Endothelial cell of umbilical vein (primary cell): ENCODE measurements at regions not wholly inside any gene's neighbourhood (a gene's known extent, or its start where the extent isn't known, plus 50 kb on each side); places are given as distances from the start of the nearest gene placed in this dataset.
"Not testable (repeated sequence)": the region's sequence is repeated elsewhere in the genome, so short reads cannot be mapped to it uniquely, and the experiment has no call there.

Source experiments
- BruUV-seq: library from RNA; stranded (reverse); fragments of 400-500 nt; replicated peaks from 2 replicates; lab custom pipeline; 2021; lab: Mats Ljungman, UMichigan
- CTCF ChIA-PET: fragments of 300-600, 350-600 bp; sonication (Branson Sonifier 250); formaldehyde crosslinking; loops from one replicate; lab custom pipeline; 2021; ENCODE audit warnings: antibody characterized with exemption, inconsistent platforms; lab: Charles Lee
- POLR2A ChIA-PET: fragments of 300-600, 350-600 bp; sonication (Branson Sonifier 250); formaldehyde crosslinking; loops from one replicate; lab custom pipeline; 2021; ENCODE audit warnings: antibody characterized with exemption, inconsistent platforms; lab: Charles Lee
- DNase-seq: peaks from one replicate; pipeline ENCODE4 v3.0.0-alpha.2; 2011; ENCODE audit warnings: low read depth, low spot score
- FAIRE-seq: peaks from 2 replicates; lab custom pipeline; 2011; peaks lifted over from hg19 to GRCh38; lab: Jason Lieb, UNC
- H2AFZ ChIP-seq: 2 replicates; pipeline ENCODE4 v1.6.0; 2012; ENCODE audit warnings: low read depth, low read length, control low read depth, inconsistent platforms
- H3K27ac ChIP-seq: 2 replicates; pipeline ENCODE4 v1.5.1; 2011; ENCODE audit warnings: low read depth, mild to moderate bottlenecking, control low read depth, low read length, moderate library complexity; ENCODE audit not compliant: insufficient read depth
- H3K27me3 ChIP-seq, 2 experiments: 2 replicates each; pipeline versions ENCODE4 v1.6.0 to v1.6.1; 2011; ENCODE audit warnings: low read length in 2 of 2, mixed read lengths in 1 of 2; ENCODE audit not compliant: control insufficient read depth in 2 of 2, insufficient read depth in 2 of 2
- H3K36me3 ChIP-seq, 2 experiments: 2 replicates in 1 of 2; 3 replicates in 1 of 2; pipeline ENCODE4 v1.5.1; 2011; ENCODE audit warnings: low read length in 2 of 2, mild to moderate bottlenecking in 1 of 2, moderate library complexity in 1 of 2; ENCODE audit not compliant: control insufficient read depth in 2 of 2, insufficient read depth in 2 of 2; ENCODE audit errors: extremely low read depth in 1 of 2
- H3K4me1 ChIP-seq: 3 replicates; pipeline ENCODE4 v1.5.1; 2011; ENCODE audit warnings: mild to moderate bottlenecking, low read length; ENCODE audit not compliant: control insufficient read depth, insufficient read depth; ENCODE audit errors: extremely low read depth
- H3K4me2 ChIP-seq: 2 replicates; pipeline ENCODE4 v1.6.1; 2011; ENCODE audit warnings: low read length, control low read depth, mixed read lengths; ENCODE audit not compliant: insufficient read depth
- H3K4me3 ChIP-seq, 3 experiments: fragments of 200-600 bp in 1 of 3; sonication (generic), shearing (Covaris generic) in 1 of 3; replicated peaks in 1 of 3; 2 replicates each; pipeline ENCODE4 v1.5.1; 2011 to 2016; ENCODE audit warnings: control low read depth in 3 of 3, low read length in 3 of 3, mild to moderate bottlenecking in 2 of 3, inconsistent platforms in 1 of 3, low read depth in 1 of 3, moderate library complexity in 1 of 3; ENCODE audit not compliant: insufficient read depth in 1 of 3
- H3K79me2 ChIP-seq: 2 replicates; pipeline ENCODE4 v1.6.0; 2012; ENCODE audit warnings: low read length, inconsistent platforms; ENCODE audit not compliant: control insufficient read depth, insufficient read depth
- H3K9ac ChIP-seq: replicated peaks from 2 replicates; pipeline ENCODE3; 2011; ENCODE audit warnings: low read length, control low read depth; ENCODE audit not compliant: insufficient read depth; ENCODE audit errors: extremely low read depth
- H3K9me1 ChIP-seq: replicated peaks from 3 replicates; pipeline ENCODE4 v1.6.0; 2011; ENCODE audit warnings: mild to moderate bottlenecking, low read length; ENCODE audit not compliant: control insufficient read depth, insufficient read depth; ENCODE audit errors: extremely low read depth
- H3K9me3 ChIP-seq: replicated peaks from 2 replicates; pipeline ENCODE4 v1.5.1; 2012; ENCODE audit warnings: low read length, inconsistent platforms; ENCODE audit not compliant: control insufficient read depth, insufficient read depth
- H4K20me1 ChIP-seq: replicated peaks from 2 replicates; pipeline ENCODE3; 2011; ENCODE audit warnings: mild to moderate bottlenecking, low read length; ENCODE audit not compliant: control insufficient read depth, insufficient read depth; ENCODE audit errors: extremely low read depth
- EZH2 ChIP-seq: IDR thresholded peaks from 2 replicates; pipeline ENCODE4 v1.6.1; 2012; ENCODE audit warnings: borderline replicate concordance, low read depth, mild to moderate bottlenecking, moderate library complexity, low read length, inconsistent platforms; ENCODE audit not compliant: severe bottlenecking
- FOS ChIP-seq: IDR thresholded peaks from 2 replicates; pipeline ENCODE4 v1.6.1; 2011; ENCODE audit warnings: mild to moderate bottlenecking, low read length, moderate library complexity, borderline replicate concordance; ENCODE audit not compliant: insufficient read depth
- GATA2 ChIP-seq: IDR thresholded peaks from 2 replicates; pipeline ENCODE4 v1.7.0; 2011; ENCODE audit warnings: low read depth, mild to moderate bottlenecking, moderate library complexity, mixed read lengths, low read length; ENCODE audit not compliant: insufficient read length, insufficient read depth
- JUN ChIP-seq: IDR thresholded peaks from 2 replicates; pipeline ENCODE4 v1.6.1; 2011; ENCODE audit warnings: borderline replicate concordance, low read depth; ENCODE audit not compliant: insufficient read length, insufficient read depth
- MYC ChIP-seq: IDR thresholded peaks from one replicate; pipeline ENCODE4 v1.6.1; 2011; ENCODE audit warnings: mild to moderate bottlenecking, low read depth, low read length
- POLR2A ChIP-seq: IDR thresholded peaks from 2 replicates; pipeline ENCODE4 v1.6.1; 2012; ENCODE audit warnings: low read depth, mild to moderate bottlenecking, control low read depth, low read length
- POLR2AphosphoS5 ChIP-seq: IDR thresholded peaks from 2 replicates; pipeline ENCODE4 v1.6.1; 2012; ENCODE audit warnings: low read depth, mild to moderate bottlenecking, control low read depth, low read length, moderate library complexity; ENCODE audit not compliant: insufficient read depth
- dilution Hi-C: fragments of 300-500 bp; cut with MboI; formaldehyde crosslinking; loops from one replicate; pipeline ENCODE4 v1.15.0; 2019; ENCODE audit warnings: low sequenced_read_pairs; ENCODE audit not compliant: extremely low pct_ligation_motif_present
- intact Hi-C: fragments of 100-400 bp; cut with micrococcal nuclease; formaldehyde crosslinking; loops from one replicate; pipeline ENCODE4 v1.10.0; 2022
- TF ChIP-seq, protein P1 (sequence below): IDR thresholded peaks from 2 replicates; pipeline ENCODE4 v1.6.1; 2011; ENCODE audit not compliant: insufficient read depth, insufficient read length
- TF ChIP-seq, protein P2 (sequence below), 2 donors: IDR thresholded peaks; 1 replicate in 1 of 2; 2 replicates in 1 of 2; pipeline ENCODE4 v1.5.1; 2011; ENCODE audit warnings: low read length in 2 of 2, mild to moderate bottlenecking in 2 of 2, moderate library complexity in 2 of 2, control low read depth in 1 of 2, inconsistent platforms in 1 of 2, low read depth in 1 of 2; ENCODE audit not compliant: insufficient read depth in 1 of 2; ENCODE audit errors: extremely low read depth in 1 of 2

DNA sequence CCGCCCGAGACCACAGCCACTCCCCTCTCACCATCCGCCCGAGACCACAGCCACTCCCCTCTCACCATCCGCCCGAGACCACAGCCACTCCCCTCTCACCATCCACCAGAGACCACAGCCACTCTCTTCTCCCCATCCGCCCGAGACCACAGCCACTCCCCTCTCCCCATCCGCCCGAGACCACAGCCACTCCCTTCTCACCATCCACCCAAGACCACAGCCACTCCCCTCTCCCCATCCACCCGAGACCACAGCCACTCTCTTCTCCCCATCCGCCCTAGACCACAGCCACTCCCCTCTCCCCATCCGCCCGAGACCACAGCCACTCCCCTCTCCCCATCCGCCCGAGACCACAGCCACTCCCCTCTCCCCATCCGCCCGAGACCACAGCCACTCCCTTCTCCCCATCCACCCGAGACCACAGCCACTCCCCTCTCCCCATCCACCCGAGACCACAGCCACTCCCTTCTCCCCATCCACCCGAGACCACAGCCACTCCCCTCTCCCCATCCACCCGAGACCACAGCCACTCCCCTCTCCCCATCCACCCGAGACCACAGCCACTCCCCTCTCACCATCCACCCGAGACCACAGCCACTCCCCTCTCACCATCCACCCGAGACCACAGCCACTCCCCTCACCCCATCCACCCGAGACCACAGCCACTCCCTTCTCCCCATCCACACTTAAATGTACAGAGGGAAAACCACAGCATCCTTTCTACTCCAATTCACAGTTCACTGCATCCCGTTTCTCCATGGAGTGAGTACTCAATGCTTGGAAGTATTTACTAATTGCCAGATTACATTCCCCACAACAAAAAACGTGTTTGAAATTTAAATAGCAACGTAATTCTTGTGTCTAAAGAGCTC is 83.5 kb upstream of the SFSWAP start:
- H3K4me3 ChIP-seq, H3K9ac ChIP-seq, H3K9me3 ChIP-seq, H3K27ac ChIP-seq, CTCF ChIA-PET, FAIRE-seq, BruUV-seq, H3K4me2 ChIP-seq, H3K4me1 ChIP-seq, H3K36me3 ChIP-seq, POLR2A ChIA-PET, H4K20me1 ChIP-seq, H3K27me3 ChIP-seq, dilution Hi-C loops, H2AFZ ChIP-seq, DNase-seq, H3K9me1 ChIP-seq, H3K79me2 ChIP-seq, intact Hi-C loops: not testable (repeated sequence)

DNA sequence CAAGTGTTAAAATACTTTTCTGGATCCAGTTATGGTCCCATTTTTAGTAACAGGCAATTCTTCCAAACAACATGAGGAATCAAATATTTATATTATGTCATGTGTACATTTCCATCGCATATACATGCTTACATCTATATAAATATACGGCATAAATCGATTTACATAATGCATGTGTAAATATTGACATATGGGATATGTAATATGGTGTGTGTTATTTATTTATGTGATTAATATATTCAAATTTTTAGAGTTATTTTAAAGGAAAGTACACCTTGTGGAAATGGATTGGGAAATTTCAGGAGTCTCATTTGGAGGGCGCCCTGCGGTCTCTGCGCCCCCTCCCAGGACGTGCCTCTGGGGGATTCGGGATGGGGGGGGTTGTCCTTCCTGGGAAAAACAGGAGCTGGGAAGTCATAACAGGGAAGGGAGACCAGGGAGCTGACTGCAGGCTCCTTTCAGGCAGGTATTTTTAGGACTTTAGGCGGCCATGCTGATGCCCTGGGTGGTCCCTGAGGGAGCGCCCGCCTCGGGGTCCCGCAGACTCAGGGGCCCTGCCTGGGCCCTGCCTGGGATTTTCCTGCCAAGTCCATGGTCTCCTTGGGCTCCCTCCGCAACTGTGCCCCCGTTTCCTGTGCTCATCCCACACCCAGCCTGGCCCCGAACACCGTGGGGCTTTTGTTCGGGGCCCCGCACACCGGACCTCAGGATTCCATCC is 82.7 kb upstream of the SFSWAP start:
- no peak for DNase-seq
- dilution Hi-C loops: no loop called here
- no peak overlapping the region for H3K27ac ChIP-seq
- no peaks in the 10 kb centered on the region for H3K27me3 ChIP-seq
- no peaks in the 10 kb centered on the region for H3K4me1 ChIP-seq
- POLR2A ChIA-PET: no interaction called here
- H3K9ac ChIP-seq: no peak overlapping the region
- no peaks in the 10 kb centered on the region for H3K9me3 ChIP-seq
- no peak for TF ChIP-seq POLR2A
- no peak for TF ChIP-seq EZH2
- TF ChIP-seq GATA2: no peak
- TF ChIP-seq, protein P1, sequence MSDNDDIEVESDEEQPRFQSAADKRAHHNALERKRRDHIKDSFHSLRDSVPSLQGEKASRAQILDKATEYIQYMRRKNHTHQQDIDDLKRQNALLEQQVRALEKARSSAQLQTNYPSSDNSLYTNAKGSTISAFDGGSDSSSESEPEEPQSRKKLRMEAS: no peak
- no peak for TF ChIP-seq POLR2AphosphoS5
- no peak for TF ChIP-seq JUN
- no peak for TF ChIP-seq MYC
- TF ChIP-seq FOS: no peak
- TF ChIP-seq, protein P2, sequence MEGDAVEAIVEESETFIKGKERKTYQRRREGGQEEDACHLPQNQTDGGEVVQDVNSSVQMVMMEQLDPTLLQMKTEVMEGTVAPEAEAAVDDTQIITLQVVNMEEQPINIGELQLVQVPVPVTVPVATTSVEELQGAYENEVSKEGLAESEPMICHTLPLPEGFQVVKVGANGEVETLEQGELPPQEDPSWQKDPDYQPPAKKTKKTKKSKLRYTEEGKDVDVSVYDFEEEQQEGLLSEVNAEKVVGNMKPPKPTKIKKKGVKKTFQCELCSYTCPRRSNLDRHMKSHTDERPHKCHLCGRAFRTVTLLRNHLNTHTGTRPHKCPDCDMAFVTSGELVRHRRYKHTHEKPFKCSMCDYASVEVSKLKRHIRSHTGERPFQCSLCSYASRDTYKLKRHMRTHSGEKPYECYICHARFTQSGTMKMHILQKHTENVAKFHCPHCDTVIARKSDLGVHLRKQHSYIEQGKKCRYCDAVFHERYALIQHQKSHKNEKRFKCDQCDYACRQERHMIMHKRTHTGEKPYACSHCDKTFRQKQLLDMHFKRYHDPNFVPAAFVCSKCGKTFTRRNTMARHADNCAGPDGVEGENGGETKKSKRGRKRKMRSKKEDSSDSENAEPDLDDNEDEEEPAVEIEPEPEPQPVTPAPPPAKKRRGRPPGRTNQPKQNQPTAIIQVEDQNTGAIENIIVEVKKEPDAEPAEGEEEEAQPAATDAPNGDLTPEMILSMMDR (IDR thresholded peaks at IDR 0.05; ENCODE audit: extremely low read depth in 1 of 2, insufficient read depth in 1 of 2, low read depth in 1 of 2, low read length in 2 of 2): no peak
- intact Hi-C loops: no loop called here
- H3K4me3 ChIP-seq: no peak overlapping the region
- BruUV-seq: no TSS peak
- CTCF ChIA-PET: no interaction called here
- no peaks in the 10 kb centered on the region for H3K79me2 ChIP-seq
- no peaks in the 10 kb centered on the region for H3K9me1 ChIP-seq
- no peak overlapping the region for H2AFZ ChIP-seq
- H3K4me2 ChIP-seq: no peak overlapping the region
- FAIRE-seq: no peak
- no peaks in the 10 kb centered on the region for H3K36me3 ChIP-seq
- H4K20me1 ChIP-seq: no peaks in the 10 kb centered on the region
